Large intestine (tissue), 3 donors: ENCODE measurements at regions not wholly inside any gene's neighbourhood (a gene's known extent, or its start where the extent isn't known, plus 50 kb on each side); places are given as distances from the start of the nearest gene placed in this dataset.

ENCODE experiments used
- DNase-seq, 2 donors: peaks; one replicate each; pipeline versions ENCODE4 v3.0.0 to v3.0.0-alpha.2; 2013
- H3K27ac ChIP-seq: one replicate; pipeline ENCODE4 v1.5.1; 2013; ENCODE audit warnings: low read length
- H3K27me3 ChIP-seq: 2 replicates; pipeline ENCODE4 v1.6.1; 2013; ENCODE audit warnings: low read length; ENCODE audit not compliant: control insufficient read depth, insufficient read depth
- H3K36me3 ChIP-seq: 2 replicates; pipeline ENCODE4 v1.6.1; 2013; ENCODE audit warnings: low read length; ENCODE audit not compliant: control insufficient read depth, insufficient read depth
- H3K4me1 ChIP-seq: one replicate; pipeline ENCODE4 v1.6.1; 2013; ENCODE audit warnings: low read length; ENCODE audit not compliant: control insufficient read depth, insufficient read depth
- H3K4me3 ChIP-seq: one replicate; pipeline ENCODE4 v1.5.1; 2013; ENCODE audit warnings: low read length
- H3K9me3 ChIP-seq: one replicate; pipeline ENCODE4 v1.6.1; 2013; ENCODE audit warnings: mild to moderate bottlenecking, low read depth, low read length, moderate library complexity; ENCODE audit not compliant: control insufficient read depth
- WGBS: methylation state at CpG from one replicate; pipeline ENCODE4 v1.1.5; 2013; ENCODE audit warnings: low lambda C conversion rate; ENCODE audit not compliant: insufficient coverage; 5-methylcytosine and 5-hydroxymethylcytosine counted together

- WGBS = no CpG with 5 or more reads among the region's 6 CpGs
- Histone ChIP-seq H3K9me3 (no peaks in the 10 kb centered on the region), H3K27ac (no peak overlapping the region), H3K4me1 (no peaks in the 10 kb centered on the region), H3K27me3 (no peaks in the 10 kb centered on the region), H3K4me3 (no peak overlapping the region), H3K36me3 (no peaks in the 10 kb centered on the region)
- no peak for DNase-seq
Observed at GRCh38 chr20:39813190-39813829, 851.2 kb downstream of the DHX35 start.

- Histone ChIP-seq H3K4me3 (no peak overlapping the region), H3K36me3 (no peaks in the 10 kb centered on the region), H3K27me3 (no peaks in the 10 kb centered on the region), H3K9me3 (no peaks in the 10 kb centered on the region), H3K4me1 (no peaks in the 10 kb centered on the region), H3K27ac (no peak overlapping the region)
- no CpG with 5 or more reads among the region's 2 CpGs for WGBS
- DNase-seq = no peak
Observed at GRCh38 chr20:39812116-39812515, 850.0 kb downstream of the DHX35 start.

GRCh38 chr20:39810309-39810708 lies 848.2 kb downstream of the DHX35 start:
- no peak for DNase-seq
- H3K9me3 ChIP-seq = no peaks in the 10 kb centered on the region
- WGBS = no CpG with 5 or more reads among the region's 2 CpGs

GRCh38 chr20:39808613-39809012 lies 846.5 kb downstream of the DHX35 start:
- Histone ChIP-seq H3K9me3 (no peaks in the 10 kb centered on the region), H3K27me3 (no peaks in the 10 kb centered on the region), H3K36me3 (no peaks in the 10 kb centered on the region), H3K27ac (no peak overlapping the region), H3K4me3 (no peak overlapping the region), H3K4me1 (no peaks in the 10 kb centered on the region)
- WGBS = 86% methylated on average over 1 of the region's 1 CpG
- DNase-seq = no peak

More at GRCh38 chr20:39810309-39810708, 848.2 kb downstream of the DHX35 start:
- H3K4me1 ChIP-seq = no peaks in the 10 kb centered on the region
- no peaks in the 10 kb centered on the region for H3K27me3 ChIP-seq
- H3K36me3 ChIP-seq = no peaks in the 10 kb centered on the region
- H3K27ac ChIP-seq = no peak overlapping the region
- H3K4me3 ChIP-seq = no peak overlapping the region

- no peak for DNase-seq
- Histone ChIP-seq H3K36me3 (no peaks in the 10 kb centered on the region), H3K4me3 (no peak overlapping the region), H3K9me3 (no peaks in the 10 kb centered on the region), H3K4me1 (no peaks in the 10 kb centered on the region), H3K27ac (no peak overlapping the region), H3K27me3 (no peaks in the 10 kb centered on the region)
- 60% methylated on average over 1 of the region's 1 CpG for WGBS
Observed at GRCh38 chr20:39800548-39800947, 838.4 kb downstream of the DHX35 start.

GRCh38 chr20:39800111-39800510 lies 838.0 kb downstream of the DHX35 start:
- no peak for DNase-seq
- H3K36me3 ChIP-seq = no peaks in the 10 kb centered on the region
- H3K9me3 ChIP-seq = no peaks in the 10 kb centered on the region
- no peak overlapping the region for H3K27ac ChIP-seq
- 100% methylated on average over 1 of the region's 2 CpGs for WGBS
- no peaks in the 10 kb centered on the region for H3K27me3 ChIP-seq
- no peak overlapping the region for H3K4me3 ChIP-seq
- no peaks in the 10 kb centered on the region for H3K4me1 ChIP-seq

- Histone ChIP-seq H3K36me3 (no peaks in the 10 kb centered on the region), H3K27me3 (no peaks in the 10 kb centered on the region), H3K4me3 (no peak overlapping the region), H3K27ac (no peak overlapping the region), H3K4me1 (no peaks in the 10 kb centered on the region), H3K9me3 (no peaks in the 10 kb centered on the region)
- no CpG with 5 or more reads among the region's 2 CpGs for WGBS
- no peak for DNase-seq
Observed at GRCh38 chr20:39799366-39799965, 837.3 kb downstream of the DHX35 start.

GRCh38 chr20:39795401-39796272 lies 833.5 kb downstream of the DHX35 start:
- Histone ChIP-seq H3K36me3 (no peaks in the 10 kb centered on the region), H3K9me3 (no peaks in the 10 kb centered on the region), H3K27ac (no peak overlapping the region), H3K4me1 (no peaks in the 10 kb centered on the region), H3K4me3 (no peak overlapping the region), H3K27me3 (no peaks in the 10 kb centered on the region)
- DNase-seq = no peak
- no CpG with 5 or more reads among the region's 3 CpGs for WGBS

GRCh38 chr20:39792334-39792733 lies 830.2 kb downstream of the DHX35 start:
- Histone ChIP-seq H3K4me3 (no peak overlapping the region), H3K9me3 (no peaks in the 10 kb centered on the region), H3K27ac (no peak overlapping the region), H3K36me3 (no peaks in the 10 kb centered on the region), H3K27me3 (no peaks in the 10 kb centered on the region), H3K4me1 (no peaks in the 10 kb centered on the region)
- no peak for DNase-seq

- Histone ChIP-seq H3K27me3 (no peaks in the 10 kb centered on the region), H3K36me3 (no peaks in the 10 kb centered on the region), H3K9me3 (no peaks in the 10 kb centered on the region), H3K4me1 (no peaks in the 10 kb centered on the region), H3K4me3 (no peak overlapping the region), H3K27ac (no peak overlapping the region)
- no CpG with 5 or more reads among the region's 3 CpGs for WGBS
- DNase-seq = no peak
Observed at GRCh38 chr20:39789411-39789810, 827.3 kb downstream of the DHX35 start.
